DND-41 (cell line): ENCODE measurements at regions not wholly inside any gene's neighbourhood (a gene's known extent, or its start where the extent isn't known, plus 50 kb on each side); places are given as distances from the start of the nearest gene placed in this dataset.

ENCODE experiments used
- ATAC-seq: fragments of 200-7000 bp; cut with Tn5 transposase; 3 replicates; pipeline ENCODE4 v1.9.1; 2021; ENCODE audit warnings: low read depth; ENCODE audit not compliant: insufficient read depth
- DNase-seq: peaks from one replicate; pipeline ENCODE4 v3.0.0-alpha.2; 2020
- H2AFZ ChIP-seq: 2 replicates; pipeline ENCODE4 v1.6.0; 2012; ENCODE audit warnings: low read depth, low read length
- H3K27ac ChIP-seq: 2 replicates; pipeline ENCODE4 v1.5.1; 2012; ENCODE audit warnings: low read length, inconsistent platforms
- H3K27me3 ChIP-seq: fragments of 200-600 bp; sonication (generic); 2 replicates; pipeline ENCODE4 v1.6.0; 2012; ENCODE audit warnings: low read length, mild to moderate bottlenecking, inconsistent platforms; ENCODE audit not compliant: insufficient read depth, poor library complexity
- H3K36me3 ChIP-seq: 2 replicates; pipeline ENCODE4 v1.5.1; 2012; ENCODE audit warnings: low read length, inconsistent platforms; ENCODE audit not compliant: insufficient read depth
- H3K4me1 ChIP-seq: 2 replicates; pipeline ENCODE4 v1.5.1; 2012; ENCODE audit warnings: mild to moderate bottlenecking, low read length; ENCODE audit not compliant: insufficient read depth
- H3K4me2 ChIP-seq: 2 replicates; pipeline ENCODE4 v1.6.0; 2012; ENCODE audit warnings: mild to moderate bottlenecking, moderate library complexity, low read length, inconsistent platforms; ENCODE audit not compliant: insufficient read depth
- H3K4me3 ChIP-seq, 2 experiments: fragments of 200-600 bp in 1 of 2; shearing (Covaris generic) in 1 of 2; 2 replicates each; pipeline ENCODE4 v1.5.1; 2012 to 2016; ENCODE audit warnings: inconsistent platforms in 2 of 2, low read length in 2 of 2, mild to moderate bottlenecking in 2 of 2, low read depth in 1 of 2, moderate library complexity in 1 of 2
- H3K79me2 ChIP-seq: 2 replicates; pipeline ENCODE4 v1.6.0; 2012; ENCODE audit warnings: low read length, inconsistent platforms; ENCODE audit not compliant: insufficient read depth
- H3K9ac ChIP-seq: 2 replicates; pipeline ENCODE4 v1.6.0; 2012; ENCODE audit warnings: low read depth, mild to moderate bottlenecking, inconsistent platforms, low read length, moderate library complexity
- H3K9me3 ChIP-seq: 2 replicates; pipeline ENCODE4 v1.5.1; 2012; ENCODE audit warnings: low read length, moderate library complexity, mild to moderate bottlenecking, inconsistent platforms; ENCODE audit not compliant: insufficient read depth, severe bottlenecking
- H4K20me1 ChIP-seq: 2 replicates; pipeline ENCODE4 v1.6.0; 2012; ENCODE audit warnings: low read length; ENCODE audit not compliant: insufficient read depth
- CTCF ChIP-seq: IDR thresholded peaks from 2 replicates; pipeline ENCODE4 v1.5.1; 2012; ENCODE audit warnings: borderline replicate concordance, low read length, moderate library complexity, mild to moderate bottlenecking; ENCODE audit not compliant: poor library complexity, severe bottlenecking; ENCODE audit errors: extremely low read depth
- EZH2 ChIP-seq: IDR thresholded peaks from 3 replicates; pipeline ENCODE4 v1.6.1; 2012; ENCODE audit warnings: borderline replicate concordance, low read depth, mild to moderate bottlenecking, moderate library complexity, low read length, inconsistent platforms; ENCODE audit not compliant: severe bottlenecking

GRCh38 chr2:142572346-142573132, 304.9 kb upstream of the KYNU start:
- Histone ChIP-seq H3K9me3 (no peaks in the 10 kb centered on the region), H3K4me1 (no peaks in the 10 kb centered on the region), H4K20me1 (no peaks in the 10 kb centered on the region), H3K9ac (no peak overlapping the region), H3K36me3 (no peaks in the 10 kb centered on the region), H3K79me2 (no peaks in the 10 kb centered on the region), H3K27ac (no peak overlapping the region), H3K4me2 (no peak overlapping the region), H3K4me3 (no peak overlapping the region), H3K27me3 (no peaks in the 10 kb centered on the region), H2AFZ (no peak overlapping the region)
- no peak for DNase-seq
- no peak for TF ChIP-seq CTCF
- no peak for TF ChIP-seq EZH2
- no peak for ATAC-seq

- TF ChIP-seq CTCF (no peak), EZH2 (no peak)
- ATAC-seq (no peak), DNase-seq (no peak)
These were observed 305.5 kb upstream of the KYNU start for GRCh38 chr2:142571934-142572333.

GRCh38 chr2:142562900-142563299, 314.6 kb upstream of the KYNU start:
- Histone ChIP-seq H3K27me3 (no peaks in the 10 kb centered on the region), H2AFZ (no peak overlapping the region), H3K9me3 (no peaks in the 10 kb centered on the region), H3K4me2 (no peak overlapping the region), H3K36me3 (no peaks in the 10 kb centered on the region), H3K27ac (no peak overlapping the region), H3K79me2 (no peaks in the 10 kb centered on the region), H3K4me1 (no peaks in the 10 kb centered on the region), H4K20me1 (no peaks in the 10 kb centered on the region), H3K9ac (no peak overlapping the region), H3K4me3 (no peak overlapping the region)
- no peak for DNase-seq
- no peak for ATAC-seq
- TF ChIP-seq EZH2 (no peak), CTCF (no peak)

More at GRCh38 chr2:142571934-142572333, 305.5 kb upstream of the KYNU start:
- H3K36me3 ChIP-seq = no peaks in the 10 kb centered on the region
- no peak overlapping the region for H3K9ac ChIP-seq
- H3K27me3 ChIP-seq = no peaks in the 10 kb centered on the region
- H3K9me3 ChIP-seq = no peaks in the 10 kb centered on the region
- H4K20me1 ChIP-seq = no peaks in the 10 kb centered on the region
- H3K79me2 ChIP-seq = no peaks in the 10 kb centered on the region
- H3K4me1 ChIP-seq = no peaks in the 10 kb centered on the region
- H3K4me3 ChIP-seq = no peak overlapping the region
- no peak overlapping the region for H3K27ac ChIP-seq
- no peak overlapping the region for H2AFZ ChIP-seq
- H3K4me2 ChIP-seq = no peak overlapping the region
